H9 (cell line): ENCODE measurements at regions not wholly inside any gene's neighbourhood (a gene's known extent, or its start where the extent isn't known, plus 50 kb on each side); places are given as distances from the start of the nearest gene placed in this dataset.
A peak's percentile ranks its signal among the peaks of the same experiment; 100 is the strongest.

Experiments used
- DNase-seq: peaks from one replicate; pipeline ENCODE4 v3.0.0-alpha.2; 2017
- H2AFZ ChIP-seq: one replicate; pipeline ENCODE4 v1.6.1; 2013; ENCODE audit warnings: mild to moderate bottlenecking, low read length, control low read depth, moderate library complexity
- H2AK5ac ChIP-seq: 2 replicates; pipeline ENCODE4 v1.6.1; 2013; ENCODE audit warnings: low read length, control low read depth, mixed read lengths; ENCODE audit not compliant: insufficient read length
- H2BK120ac ChIP-seq: one replicate; pipeline ENCODE4 v1.6.1; 2013; ENCODE audit warnings: low read depth, mild to moderate bottlenecking, low read length, control low read depth, inconsistent platforms; ENCODE audit not compliant: poor library complexity, severe bottlenecking
- H2BK12ac ChIP-seq: 2 replicates; pipeline ENCODE4 v1.6.1; 2013; ENCODE audit warnings: low read length, control low read depth, mixed read lengths, low read depth; ENCODE audit not compliant: insufficient read length
- H2BK15ac ChIP-seq: 2 replicates; pipeline ENCODE4 v1.6.1; 2013; ENCODE audit warnings: low read depth, low read length, control low read depth
- H2BK20ac ChIP-seq: one replicate; pipeline ENCODE4 v1.6.1; 2013; ENCODE audit warnings: low read depth, mild to moderate bottlenecking, low read length, control low read depth, inconsistent platforms; ENCODE audit not compliant: poor library complexity, severe bottlenecking
- H2BK5ac ChIP-seq: 2 replicates; pipeline ENCODE4 v1.6.1; 2013; ENCODE audit warnings: low read length, control low read depth, mixed read lengths; ENCODE audit not compliant: insufficient read length
- H3K14ac ChIP-seq: 2 replicates; pipeline ENCODE4 v1.6.1; 2013; ENCODE audit warnings: low read length, control low read depth; ENCODE audit not compliant: insufficient read depth
- H3K18ac ChIP-seq: 2 replicates; pipeline ENCODE4 v1.6.1; 2013; ENCODE audit warnings: low read depth, mild to moderate bottlenecking, mixed read lengths, low read length, control low read depth; ENCODE audit not compliant: insufficient read length
- H3K23ac ChIP-seq: 2 replicates; pipeline ENCODE4 v1.6.1; 2013; ENCODE audit warnings: low read length, control low read depth, mixed read lengths, low read depth; ENCODE audit not compliant: insufficient read length
- H3K23me2 ChIP-seq: 2 replicates; pipeline ENCODE4 v1.6.1; 2013; ENCODE audit warnings: low read depth, mild to moderate bottlenecking, mixed read lengths, low read length, control low read depth; ENCODE audit not compliant: insufficient read length, poor library complexity, severe bottlenecking
- H3K27ac ChIP-seq: 2 replicates; pipeline ENCODE4 v1.5.1; 2013; ENCODE audit warnings: low read length, control low read depth, mixed read lengths, low read depth; ENCODE audit not compliant: insufficient read length
- H3K27me3 ChIP-seq: 2 replicates; pipeline ENCODE4 v1.6.1; 2013; ENCODE audit warnings: low read length, control low read depth, inconsistent platforms; ENCODE audit not compliant: insufficient read depth
- H3K4ac ChIP-seq: 2 replicates; pipeline ENCODE4 v1.6.1; 2013; ENCODE audit warnings: low read depth, mild to moderate bottlenecking, control low read depth, inconsistent platforms, low read length, moderate library complexity
- H3K4me1 ChIP-seq: 2 replicates; pipeline ENCODE4 v1.6.1; 2013; ENCODE audit warnings: low read length, control low read depth, inconsistent platforms; ENCODE audit not compliant: insufficient read depth
- H3K4me2 ChIP-seq: 2 replicates; pipeline ENCODE4 v1.6.1; 2013; ENCODE audit warnings: low read length, control low read depth, mixed read lengths; ENCODE audit not compliant: insufficient read length, insufficient read depth
- H3K56ac ChIP-seq: 2 replicates; pipeline ENCODE4 v1.6.1; 2013; ENCODE audit warnings: low read depth, mild to moderate bottlenecking, mixed read lengths, low read length, control low read depth; ENCODE audit not compliant: insufficient read length
- H3K79me1 ChIP-seq: 2 replicates; pipeline ENCODE4 v1.6.1; 2013; ENCODE audit warnings: low read depth, mild to moderate bottlenecking, moderate library complexity, low read length, control low read depth, inconsistent platforms; ENCODE audit not compliant: insufficient read depth, poor library complexity, severe bottlenecking
- H3K79me2 ChIP-seq: 2 replicates; pipeline ENCODE4 v1.6.1; 2013; ENCODE audit warnings: low read length, control low read depth, inconsistent platforms; ENCODE audit not compliant: insufficient read depth
- H3K9ac ChIP-seq: 2 replicates; pipeline ENCODE4 v1.6.1; 2013; ENCODE audit warnings: low read length, control low read depth, mixed read lengths; ENCODE audit not compliant: insufficient read length; ENCODE audit errors: extremely low read depth
- H3K9me3 ChIP-seq: one replicate; pipeline ENCODE4 v1.6.1; 2013; ENCODE audit warnings: low read depth, low read length, inconsistent platforms; ENCODE audit not compliant: control insufficient read depth
- H3T11ph ChIP-seq: one replicate; pipeline ENCODE4 v1.6.1; 2013; ENCODE audit warnings: mild to moderate bottlenecking, low read length, control low read depth, inconsistent platforms
- H4K20me1 ChIP-seq: one replicate; pipeline ENCODE4 v1.6.1; 2013; ENCODE audit not compliant: control insufficient read depth, insufficient read length, insufficient read depth
- H4K5ac ChIP-seq: 2 replicates; pipeline ENCODE4 v1.6.1; 2013; ENCODE audit warnings: low read depth, mild to moderate bottlenecking, mixed read lengths, low read length, control low read depth; ENCODE audit not compliant: insufficient read length
- H4K8ac ChIP-seq: replicated peaks from 2 replicates; pipeline ENCODE4 v1.6.1; 2013; ENCODE audit warnings: low read length, control low read depth, mixed read lengths, low read depth; ENCODE audit not compliant: insufficient read length
- H4K91ac ChIP-seq: 2 replicates; pipeline ENCODE4 v1.6.1; 2013; ENCODE audit warnings: low read depth, mild to moderate bottlenecking, moderate library complexity, mixed read lengths, low read length, control low read depth; ENCODE audit not compliant: insufficient read length
- H3K27ac Mint-ChIP-seq, 3 experiments: 2 replicates in 2 of 3; 3 replicates in 1 of 3; pipeline ENCODE4 v1.8.0; 2020 to 2021; ENCODE audit warnings: mixed read lengths in 3 of 3, mild to moderate bottlenecking in 1 of 3, moderate library complexity in 1 of 3
- H3K27me3 Mint-ChIP-seq: 2 replicates; pipeline ENCODE4 v1.8.0; 2021; ENCODE audit warnings: low read depth, mild to moderate bottlenecking, moderate library complexity, mixed read lengths
- H3K36me3 Mint-ChIP-seq, 3 experiments: 2 replicates in 2 of 3; 3 replicates in 1 of 3; pipeline ENCODE4 v1.8.0; 2020 to 2021; ENCODE audit warnings: low read depth in 3 of 3, mixed read lengths in 3 of 3; ENCODE audit not compliant: insufficient read depth in 1 of 3
- H3K4me1 Mint-ChIP-seq, 2 experiments: 2 replicates each; pipeline ENCODE4 v1.8.0; 2020; ENCODE audit warnings: mixed read lengths in 2 of 2
- H3K4me3 Mint-ChIP-seq, 2 experiments: 2 replicates in 1 of 2; 3 replicates in 1 of 2; pipeline ENCODE4 v1.8.0; 2020 to 2021; ENCODE audit warnings: mild to moderate bottlenecking in 2 of 2, mixed read lengths in 2 of 2, moderate library complexity in 1 of 2
- H3K9me3 Mint-ChIP-seq, 2 experiments: 2 replicates in 1 of 2; 3 replicates in 1 of 2; pipeline ENCODE4 v1.8.0; 2020; ENCODE audit warnings: mild to moderate bottlenecking in 2 of 2, mixed read lengths in 2 of 2, moderate library complexity in 1 of 2
- CTCF ChIP-seq: fragments of 200-600 bp; sonication (generic); conservative IDR thresholded peaks from 3 replicates; pipeline ENCODE4 v1.8.0; 2021; ENCODE audit warnings: antibody characterized with exemption, mild to moderate bottlenecking
- WGBS: extraction: QIAGEN DNeasy Blood & Tissue Kit; methylation state at CpG from one replicate; pipeline ENCODE4 v1.1.7; 2013; ENCODE audit warnings: missing lambda C conversion rate, low lambda C conversion rate, mixed read lengths; ENCODE audit not compliant: insufficient read length; ENCODE audit errors: extremely low coverage; 5-methylcytosine and 5-hydroxymethylcytosine counted together

DNA sequence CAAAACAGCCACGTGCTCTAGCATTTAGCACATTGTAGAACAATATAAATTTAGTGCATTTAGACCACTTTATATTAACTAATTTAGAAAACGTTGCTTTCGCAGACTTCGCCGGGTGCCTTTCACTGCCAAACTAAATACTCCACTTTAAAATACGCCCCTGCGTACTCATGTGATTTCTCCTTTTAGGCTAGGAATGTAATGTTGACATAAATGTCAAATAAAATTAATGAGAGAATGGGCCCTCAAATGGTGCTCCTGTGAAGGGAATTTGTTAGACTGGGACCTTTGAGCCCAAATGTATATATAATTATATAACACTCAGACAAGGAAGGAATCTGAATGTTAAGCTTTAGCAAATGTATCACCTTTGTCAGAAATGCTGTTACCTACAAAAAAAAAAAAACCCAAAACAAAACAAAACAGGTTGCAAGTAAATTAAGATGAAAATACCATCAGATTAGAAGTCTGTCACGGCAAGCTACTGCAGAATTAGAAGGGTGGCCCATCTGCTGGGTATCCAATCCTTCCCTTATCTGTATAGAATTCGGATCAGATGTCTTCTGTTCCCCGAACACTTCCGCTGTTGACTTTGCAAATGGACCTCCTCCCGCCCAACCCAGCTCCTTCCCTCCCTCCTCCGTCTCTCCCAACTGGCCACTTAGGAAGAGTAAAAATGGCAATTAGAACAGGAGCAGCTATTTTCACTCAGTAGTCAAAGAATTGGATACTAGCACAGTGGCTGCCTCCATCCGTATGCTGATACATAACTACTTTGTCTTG, 159.3 kb upstream of the FOXN3 start:
- Histone ChIP-seq H3K9me3 (no peaks in the 10 kb centered on the region), H3K23ac (no peak overlapping the region), H3K14ac (no peak overlapping the region), H3K56ac (no peak overlapping the region), H3T11ph (no peak overlapping the region), H3K23me2 (no peaks in the 10 kb centered on the region), H3K27me3 (no peaks in the 10 kb centered on the region), H2AFZ (no peak overlapping the region), H2BK120ac (no peak overlapping the region), H4K91ac (no peak overlapping the region), H2BK20ac (no peak overlapping the region), H3K4ac (no peak overlapping the region), H3K18ac (no peak overlapping the region), H2BK15ac (no peak overlapping the region), H4K5ac (no peak overlapping the region), H4K8ac (no peak overlapping the region), H2AK5ac (no peak overlapping the region), H3K27ac (no peak overlapping the region), H4K20me1 (no peaks in the 10 kb centered on the region), H3K4me1 (peaks cover 18% of the 10 kb centered on the region; the same call in 1 of the 2 replicates), H3K4me2 (peak overlapping the region; percentile 38), H3K79me2 (peaks cover 10% of the 10 kb centered on the region; the same call in 1 of the 2 replicates), H2BK5ac (no peak overlapping the region), H3K9ac (no peak overlapping the region), H3K79me1 (peaks cover 7% of the 10 kb centered on the region), H2BK12ac (no peak overlapping the region)
- peak; percentile 49 for DNase-seq
- TF ChIP-seq CTCF = no peak
- H3K27me3 Mint-ChIP-seq = no peaks in the 10 kb centered on the region
- H3K4me1 Mint-ChIP-seq = peaks cover 43 to 46% of the 10 kb centered on the region in 2 experiments
- peak overlapping the region; percentile 64 to 98 (median 67); a peak in 6 of 7 replicates for H3K27ac Mint-ChIP-seq
- no CpG with 5 or more reads among the region's 14 CpGs for WGBS
- H3K4me3 Mint-ChIP-seq = peak overlapping the region; percentile 8 to 63; a peak in 3 of 5 replicates
- H3K9me3 Mint-ChIP-seq = no peaks in the 10 kb centered on the region
- H3K36me3 Mint-ChIP-seq = peaks cover 9 to 17% (median 14%) of the 10 kb centered on the region in 3 experiments
